IMR-90 (cell line): ENCODE measurements at regions not wholly inside any gene's neighbourhood (a gene's known extent, or its start where the extent isn't known, plus 50 kb on each side); places are given as distances from the start of the nearest gene placed in this dataset.

Experiments
- ATAC-seq: fragments of 200-7000 bp; cut with Tn5 transposase; 2 replicates; pipeline ENCODE4 v1.9.1; 2020; ENCODE audit warnings: low read depth, mild to moderate bottlenecking, moderate library complexity
- BruUV-seq: library from RNA; stranded (reverse); fragments of 400-500 nt; replicated peaks from 2 replicates; lab custom pipeline; 2021; lab: Mats Ljungman, UMichigan
- CTCF ChIA-PET: fragments of 300-600 bp; formaldehyde crosslinking; extraction: SDS; loops from one replicate; lab custom pipeline; 2021; ENCODE audit warnings: antibody characterized with exemption; lab: Yijun Ruan, JAX
- POLR2A ChIA-PET: fragments of 300-600 bp; sonication (Branson Sonifier 250); formaldehyde crosslinking; loops from one replicate; lab custom pipeline; 2022; ENCODE audit warnings: antibody characterized with exemption; ENCODE audit not compliant: unreplicated experiment; lab: Charles Lee
- DNase-seq: peaks from one replicate; pipeline ENCODE4 v3.0.0; 2013
- H2AFZ ChIP-seq: replicated peaks from 2 replicates; pipeline ENCODE3; 2013; ENCODE audit warnings: low read length, mild to moderate bottlenecking; ENCODE audit not compliant: poor library complexity
- H2AK5ac ChIP-seq: 2 replicates; pipeline ENCODE4 v1.6.1; 2013; ENCODE audit warnings: low read depth, low read length, inconsistent platforms
- H2AK9ac ChIP-seq: replicated peaks from 2 replicates; pipeline ENCODE3; 2013; ENCODE audit warnings: mild to moderate bottlenecking, low read depth, low read length, moderate library complexity; ENCODE audit not compliant: poor library complexity
- H2BK120ac ChIP-seq: 2 replicates; pipeline ENCODE4 v1.6.1; 2013; ENCODE audit warnings: low read depth, low read length, inconsistent platforms
- H2BK15ac ChIP-seq: 3 replicates; pipeline ENCODE4 v1.6.1; 2013; ENCODE audit warnings: low read depth, low read length, inconsistent platforms
- H2BK20ac ChIP-seq: 2 replicates; pipeline ENCODE4 v1.6.1; 2013; ENCODE audit warnings: low read depth, mild to moderate bottlenecking, inconsistent platforms, low read length, moderate library complexity
- H2BK5ac ChIP-seq: 2 replicates; pipeline ENCODE4 v1.6.1; 2013; ENCODE audit warnings: mild to moderate bottlenecking, low read depth, low read length, inconsistent platforms; ENCODE audit not compliant: poor library complexity, severe bottlenecking
- H3K14ac ChIP-seq: replicated peaks from 2 replicates; pipeline ENCODE4 v1.6.1; 2013; ENCODE audit warnings: low read depth, low read length, inconsistent platforms
- H3K18ac ChIP-seq: 2 replicates; pipeline ENCODE4 v1.6.1; 2013; ENCODE audit warnings: low read depth, low read length, control low read depth
- H3K23ac ChIP-seq: 2 replicates; pipeline ENCODE4 v1.6.1; 2013; ENCODE audit warnings: low read depth, low read length, inconsistent platforms
- H3K27ac ChIP-seq: 2 replicates; pipeline ENCODE4 v1.5.1; 2013; ENCODE audit warnings: mild to moderate bottlenecking, control low read depth, low read length; ENCODE audit not compliant: insufficient read depth
- H3K27me3 ChIP-seq: 2 replicates; pipeline ENCODE4 v1.6.1; 2013; ENCODE audit warnings: low read length; ENCODE audit not compliant: control insufficient read depth, insufficient read depth
- H3K36me3 ChIP-seq: 2 replicates; pipeline ENCODE4 v1.6.1; 2013; ENCODE audit warnings: low read length, mixed read lengths; ENCODE audit not compliant: control insufficient read depth, insufficient read depth
- H3K4ac ChIP-seq: 2 replicates; pipeline ENCODE4 v1.6.1; 2013; ENCODE audit warnings: low read depth, low read length, inconsistent platforms
- H3K4me1 ChIP-seq: 2 replicates; pipeline ENCODE4 v1.6.1; 2013; ENCODE audit warnings: low read length, mixed read lengths; ENCODE audit not compliant: control insufficient read depth, insufficient read depth
- H3K4me2 ChIP-seq: 2 replicates; pipeline ENCODE4 v1.6.1; 2013; ENCODE audit warnings: low read depth, mild to moderate bottlenecking, control low read depth, low read length, moderate library complexity
- H3K4me3 ChIP-seq: 2 replicates; pipeline ENCODE4 v1.5.1; 2013; ENCODE audit warnings: low read depth, mild to moderate bottlenecking, control low read depth, low read length, moderate library complexity; ENCODE audit not compliant: insufficient read depth
- H3K56ac ChIP-seq: 2 replicates; pipeline ENCODE4 v1.6.1; 2013; ENCODE audit warnings: low read length, inconsistent platforms; ENCODE audit not compliant: insufficient read depth; ENCODE audit errors: extremely low read depth
- H3K79me1 ChIP-seq, 2 experiments: 2 replicates each; pipeline ENCODE4 v1.6.1; 2013; ENCODE audit warnings: low read length in 2 of 2, inconsistent platforms in 1 of 2, low read depth in 1 of 2
- H3K9ac ChIP-seq: 2 replicates; pipeline ENCODE4 v1.6.1; 2013; ENCODE audit warnings: low read depth, low read length, control low read depth
- H3K9me1 ChIP-seq: 2 replicates; pipeline ENCODE4 v1.6.1; 2013; ENCODE audit warnings: low read length, inconsistent platforms; ENCODE audit not compliant: insufficient read depth
- H3K9me3 ChIP-seq: 2 replicates; pipeline ENCODE4 v1.6.1; 2013; ENCODE audit warnings: low read length; ENCODE audit not compliant: control insufficient read depth, insufficient read depth
- H4K20me1 ChIP-seq: 2 replicates; pipeline ENCODE4 v1.6.1; 2013; ENCODE audit warnings: low read length, inconsistent platforms; ENCODE audit not compliant: insufficient read depth
- H4K5ac ChIP-seq: 2 replicates; pipeline ENCODE4 v1.6.1; 2013; ENCODE audit warnings: mild to moderate bottlenecking, low read depth, low read length, control low read depth
- H4K8ac ChIP-seq, 2 experiments: 2 replicates each; pipeline ENCODE4 v1.6.1; 2013; ENCODE audit warnings: low read depth in 2 of 2, low read length in 2 of 2, control low read depth in 1 of 2, inconsistent platforms in 1 of 2
- H4K91ac ChIP-seq: 2 replicates; pipeline ENCODE4 v1.6.1; 2013; ENCODE audit warnings: low read depth, low read length, inconsistent platforms; ENCODE audit not compliant: insufficient read depth
- BHLHE40 ChIP-seq: fragments of 150-350 bp; IDR thresholded peaks from 2 replicates; pipeline ENCODE4 v1.6.1; 2016; ENCODE audit warnings: mild to moderate bottlenecking, low read depth, low read length
- CEBPB ChIP-seq: IDR thresholded peaks from 2 replicates; pipeline ENCODE4 v1.6.1; 2012; ENCODE audit warnings: low read depth, low read length, improper control_type of control experiment
- CHD1 ChIP-seq: IDR thresholded peaks from 2 replicates; pipeline ENCODE4 v1.6.1; 2012; ENCODE audit warnings: low read depth, low read length, improper control_type of control experiment
- CTCF ChIP-seq: conservative IDR thresholded peaks from 2 replicates; pipeline ENCODE4 v1.5.1; 2012; ENCODE audit warnings: mild to moderate bottlenecking, low read depth, low read length, improper control_type of control experiment
- ELK1 ChIP-seq: fragments of 150-350 bp; IDR thresholded peaks from 2 replicates; pipeline ENCODE4 v1.6.1; 2016; ENCODE audit warnings: low read depth, mild to moderate bottlenecking, low read length, moderate library complexity, borderline replicate concordance
- FOS ChIP-seq: fragments of 150-350 bp; IDR thresholded peaks from 2 replicates; pipeline ENCODE4 v1.6.1; 2016; ENCODE audit warnings: low read depth, low read length
- MAFK ChIP-seq: IDR thresholded peaks from 2 replicates; pipeline ENCODE4 v1.6.1; 2012; ENCODE audit warnings: low read depth, low read length, improper control_type of control experiment
- MAZ ChIP-seq: IDR thresholded peaks from 2 replicates; pipeline ENCODE4 v1.6.1; 2012; ENCODE audit warnings: low read depth, mild to moderate bottlenecking, low read length, improper control_type of control experiment, moderate library complexity, borderline replicate concordance
- MXI1 ChIP-seq: IDR thresholded peaks from 2 replicates; pipeline ENCODE4 v1.6.1; 2012; ENCODE audit warnings: low read depth, mild to moderate bottlenecking, low read length, moderate library complexity, borderline replicate concordance
- NFE2L2 ChIP-seq: fragments of 150-350 bp; IDR thresholded peaks from 2 replicates; pipeline ENCODE4 v1.6.1; 2016; ENCODE audit warnings: low read depth, mild to moderate bottlenecking, low read length
- POLR2A ChIP-seq: IDR thresholded peaks from 2 replicates; pipeline ENCODE4 v1.6.1; 2012; ENCODE audit warnings: mild to moderate bottlenecking, low read depth, low read length
- RAD21 ChIP-seq: IDR thresholded peaks from 2 replicates; pipeline ENCODE4 v1.6.1; 2012; ENCODE audit warnings: low read length, improper control_type of control experiment
- RCOR1 ChIP-seq: IDR thresholded peaks from 2 replicates; pipeline ENCODE4 v1.6.1; 2012; ENCODE audit warnings: mild to moderate bottlenecking, low read length, improper control_type of control experiment; ENCODE audit not compliant: insufficient replicate concordance
- RFX5 ChIP-seq: IDR thresholded peaks from 2 replicates; pipeline ENCODE4 v1.8.0; 2012; ENCODE audit warnings: low read depth, mild to moderate bottlenecking, low read length, moderate library complexity
- SMC3 ChIP-seq: fragments of 150-350 bp; IDR thresholded peaks from 2 replicates; pipeline ENCODE4 v1.6.1; 2016; ENCODE audit warnings: low read depth, mild to moderate bottlenecking, antibody characterized with exemption, low read length, moderate library complexity
- USF2 ChIP-seq: fragments of 150-350 bp; IDR thresholded peaks from 2 replicates; pipeline ENCODE4 v1.6.1; 2017; ENCODE audit warnings: mild to moderate bottlenecking, antibody characterized with exemption, low read length, low read depth
- WGBS, 2 experiments: methylation state at CpG; one replicate each; pipeline versions ENCODE4 v1.1.5 to v1.1.7; 2013; ENCODE audit warnings: missing lambda C conversion rate in 2 of 2; ENCODE audit not compliant: insufficient read length in 1 of 2; ENCODE audit errors: extremely low coverage in 2 of 2; 5-methylcytosine and 5-hydroxymethylcytosine counted together
- dilution Hi-C: fragments of 300-500 bp; cut with HindIII; formaldehyde crosslinking; loops from one replicate; pipeline ENCODE4 v1.14.3; 2018; ENCODE audit warnings: low sequenced_read_pairs; ENCODE audit not compliant: unreplicated experiment
- in situ Hi-C: fragments of 300-500 bp; cut with MboI; formaldehyde crosslinking; loops from 3 replicates; pipeline ENCODE4 v1.14.3; 2019; ENCODE audit warnings: low sequenced_read_pairs, inconsistent platforms, mixed read lengths
- intact Hi-C: fragments of 100-400 bp; cut with micrococcal nuclease; formaldehyde crosslinking; loops from 2 replicates; pipeline ENCODE4 v1.10.0; 2022

GRCh38 chr14:39861229-39861600 is 429.0 kb upstream of the FBXO33 start:
- Histone ChIP-seq H2AK9ac (no peak overlapping the region), H4K8ac (no peak overlapping the region), H3K14ac (no peak overlapping the region), H2BK20ac (no peak overlapping the region), H3K23ac (no peak overlapping the region), H3K18ac (no peak overlapping the region), H2BK5ac (no peak overlapping the region), H2BK15ac (no peak overlapping the region), H4K20me1 (no peaks in the 10 kb centered on the region), H3K9me1 (no peaks in the 10 kb centered on the region), H3K9ac (no peak overlapping the region), H3K9me3 (peaks cover 9% of the 10 kb centered on the region), H3K4me2 (no peak overlapping the region), H3K27ac (no peak overlapping the region), H3K4me1 (no peaks in the 10 kb centered on the region), H3K79me1 (no peaks in the 10 kb centered on the region), H2AK5ac (no peak overlapping the region), H2AFZ (no peak overlapping the region), H4K91ac (no peak overlapping the region), H4K5ac (no peak overlapping the region), H3K4ac (no peak overlapping the region), H3K56ac (no peak overlapping the region), H3K27me3 (no peaks in the 10 kb centered on the region), H3K4me3 (no peak overlapping the region), H3K36me3 (no peaks in the 10 kb centered on the region), H2BK120ac (no peak overlapping the region)
- DNase-seq, result no peak
- no peak for TF ChIP-seq SMC3
- no peak for TF ChIP-seq RAD21
- TF ChIP-seq CTCF, result no peak
- TF ChIP-seq MAFK, result no peak
- no peak for TF ChIP-seq MXI1
- TF ChIP-seq POLR2A, result no peak
- TF ChIP-seq USF2, result no peak
- TF ChIP-seq ELK1, result no peak
- TF ChIP-seq FOS, result no peak
- TF ChIP-seq CEBPB, result no peak
- TF ChIP-seq BHLHE40, result no peak
- TF ChIP-seq CHD1, result no peak
- no peak for TF ChIP-seq NFE2L2
- TF ChIP-seq MAZ, result no peak
- TF ChIP-seq RCOR1, result no peak
- TF ChIP-seq RFX5, result no peak
- dilution Hi-C loops (no loop called here), in situ Hi-C loops (no loop called here), intact Hi-C loops (no loop called here)
- no peak for ATAC-seq
- no TSS peak for BruUV-seq
- WGBS, 2 experiments, result no CpG with 5 or more reads among the region's 4 CpGs
- CTCF ChIA-PET, result no interaction called here
- POLR2A ChIA-PET, result no interaction called here
